ENCODE measurements at regions not wholly inside any gene's neighbourhood (a gene's known extent, or its start where the extent isn't known, plus 50 kb on each side); places are given as distances from the start of the nearest gene placed in this dataset.

GRCh38 chr14:28119849-28120248, 646.7 kb upstream of the FOXG1 start:
- no peak overlapping the region for H3K4me3 ChIP-seq (ENCODE audit: low read length)
- DNase-seq (ENCODE audit: low read depth) = no peak
- no peak for TF ChIP-seq CTCF (conservative IDR thresholded peaks at IDR 0.05; ENCODE audit: low read length)

GRCh38 chr14:28120391-28120790, 646.2 kb upstream of the FOXG1 start:
- TF ChIP-seq CTCF (conservative IDR thresholded peaks at IDR 0.05; ENCODE audit: low read length) = no peak
- no peak overlapping the region for H3K4me3 ChIP-seq (ENCODE audit: low read length)
- no peak for DNase-seq (ENCODE audit: low read depth)

- no peak for DNase-seq (ENCODE audit: low read depth)
- no peak overlapping the region for H3K4me3 ChIP-seq (ENCODE audit: low read length)
- TF ChIP-seq CTCF (conservative IDR thresholded peaks at IDR 0.05; ENCODE audit: low read length) = no peak
Measured at GRCh38 chr14:28121512-28122297, 644.9 kb upstream of the FOXG1 start.

GRCh38 chr14:28130610-28131284, 635.8 kb upstream of the FOXG1 start:
- TF ChIP-seq CTCF (conservative IDR thresholded peaks at IDR 0.05; ENCODE audit: low read length) = no peak
- no peak overlapping the region for H3K4me3 ChIP-seq (ENCODE audit: low read length)
- no peak for DNase-seq (ENCODE audit: low read depth)

- no peak for TF ChIP-seq CTCF (conservative IDR thresholded peaks at IDR 0.05; ENCODE audit: low read length)
- no peak for DNase-seq (ENCODE audit: low read depth)
- H3K4me3 ChIP-seq (ENCODE audit: low read length) = no peak overlapping the region
Measured at GRCh38 chr14:28138341-28138740, 628.2 kb upstream of the FOXG1 start.

- DNase-seq (ENCODE audit: low read depth) = no peak
- TF ChIP-seq CTCF (conservative IDR thresholded peaks at IDR 0.05; ENCODE audit: low read length) = no peak
- no peak overlapping the region for H3K4me3 ChIP-seq (ENCODE audit: low read length)
Measured at GRCh38 chr14:28141662-28142061, 624.9 kb upstream of the FOXG1 start.

Data from AG10803 (cell line).